Activated naive CD4-positive, alpha-beta T cell treated with anti-CD3 and anti-CD28 coated beads, Interleukin-2, amount 50 U/mL, for 72 hours (primary cell): ENCODE measurements at regions not wholly inside any gene's neighbourhood (a gene's known extent, or its start where the extent isn't known, plus 50 kb on each side); places are given as distances from the start of the nearest gene placed in this dataset.

Experiments
- ATAC-seq, 2 donors: fragments of 150-1000 bp; cut with Tn5 transposase; 2 replicates each; pipeline ENCODE4 v1.10.0; 2021; ENCODE audit warnings: mild to moderate bottlenecking in 2 of 2, moderate library complexity in 2 of 2
- DNase-seq, 2 donors: peaks; one replicate each; pipeline ENCODE4 v3.0.0; 2021 to 2022; ENCODE audit warnings: low spot score in 2 of 2
- H3K27ac Mint-ChIP-seq, 2 donors: one replicate each; pipeline ENCODE4 v1.8.0; 2022; ENCODE audit warnings: mild to moderate bottlenecking in 2 of 2, mixed read lengths in 2 of 2
- H3K36me3 Mint-ChIP-seq, 2 donors: one replicate each; pipeline ENCODE4 v1.8.0; 2022; ENCODE audit warnings: mixed read lengths in 2 of 2
- H3K9me3 Mint-ChIP-seq, 2 donors: one replicate each; pipeline ENCODE4 v1.8.0; 2022; ENCODE audit warnings: mixed read lengths in 2 of 2

DNA sequence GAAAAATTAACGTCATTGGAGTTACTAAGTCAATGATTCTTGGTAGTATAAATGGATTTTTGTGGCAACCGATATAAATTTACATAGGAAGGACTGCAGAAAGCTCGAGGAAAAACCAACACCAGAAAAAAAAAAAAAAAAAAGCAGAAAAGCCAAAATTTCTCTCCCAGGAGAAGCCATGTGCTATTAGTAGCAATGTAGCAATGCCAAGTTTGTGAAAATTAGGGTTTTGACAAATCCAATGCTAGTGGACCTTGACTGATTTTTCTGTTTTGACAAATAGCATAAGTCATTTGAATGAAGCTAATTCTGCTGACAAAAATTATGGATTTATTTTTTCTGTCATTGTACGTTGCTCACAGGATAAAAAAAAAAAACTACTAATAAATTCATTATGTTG, 1561.9 kb downstream of the MRPL39 start:
- H3K9me3 Mint-ChIP-seq = no peaks in the 10 kb centered on the region
- H3K27ac Mint-ChIP-seq = no peak overlapping the region
- H3K36me3 Mint-ChIP-seq = no peaks in the 10 kb centered on the region
- DNase-seq = no peak
- no peak for ATAC-seq

GRCh38 chr21:24042687-24043086, 1564.6 kb downstream of the MRPL39 start:
- Mint-ChIP-seq H3K27ac (no peak overlapping the region), H3K9me3 (no peaks in the 10 kb centered on the region), H3K36me3 (no peaks in the 10 kb centered on the region)
- no peak for ATAC-seq
- no peak for DNase-seq

DNA sequence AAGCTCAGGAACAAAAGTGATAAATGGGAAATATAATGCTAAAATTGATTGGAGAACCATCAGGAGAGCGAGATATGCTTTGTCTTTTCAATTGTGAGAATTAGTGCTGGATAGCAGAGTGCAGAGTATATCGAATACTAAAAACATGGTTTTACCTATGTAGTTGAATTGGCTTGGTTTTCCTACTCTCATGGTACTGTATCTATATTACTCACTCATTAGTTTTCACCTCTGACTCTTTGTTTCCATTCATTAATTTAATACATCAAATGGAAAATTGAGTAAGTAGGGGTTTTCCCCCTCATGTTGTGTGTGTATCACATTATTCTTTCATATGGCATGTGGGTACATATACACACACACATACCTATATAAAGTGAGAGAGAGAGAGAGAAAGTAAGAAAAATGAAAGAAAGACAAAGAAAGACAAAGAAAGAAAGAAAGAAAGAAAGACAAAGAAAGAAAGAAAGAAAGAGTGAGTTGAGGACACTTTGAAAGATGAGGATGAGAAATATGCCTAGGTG, 1574.5 kb downstream of the MRPL39 start:
- ATAC-seq (peak in 1 of 2 donors; percentile 60), DNase-seq (no peak)

DNA sequence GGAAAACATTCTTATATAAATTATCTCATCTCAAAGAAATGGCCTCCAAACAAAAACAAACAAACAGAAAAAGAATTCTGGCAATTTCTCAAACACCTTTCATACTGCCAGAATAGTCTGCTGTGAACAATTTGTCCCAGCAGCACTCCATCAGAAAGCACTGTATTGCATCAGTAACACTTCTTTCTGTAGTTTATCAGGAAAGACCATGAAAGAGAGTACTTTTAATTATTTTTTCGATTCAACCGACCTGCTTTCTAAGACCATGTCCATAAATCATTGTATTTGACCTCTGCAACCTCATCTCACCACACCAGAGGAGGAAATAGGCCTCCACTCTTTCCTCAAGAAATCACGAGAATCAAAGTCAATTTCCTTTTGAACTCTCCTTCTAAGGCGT, 1579.9 kb downstream of the MRPL39 start:
- DNase-seq = no peak
- no peaks in the 10 kb centered on the region for H3K36me3 Mint-ChIP-seq
- no peak overlapping the region for H3K27ac Mint-ChIP-seq
- ATAC-seq = no peak
- H3K9me3 Mint-ChIP-seq = no peaks in the 10 kb centered on the region

More for the DNA sequence above, 1574.5 kb downstream of the MRPL39 start:
- peaks cover 10 to 11% of the 10 kb centered on the region in 2 donors for H3K9me3 Mint-ChIP-seq
- no peak overlapping the region for H3K27ac Mint-ChIP-seq
- H3K36me3 Mint-ChIP-seq = peaks cover 0 to 12% of the 10 kb centered on the region in 2 donors

GRCh38 chr21:24025101-24025500, 1582.2 kb downstream of the MRPL39 start:
- no peak overlapping the region for H3K27ac Mint-ChIP-seq
- peaks cover 0 to 10% of the 10 kb centered on the region in 2 donors for H3K36me3 Mint-ChIP-seq
- DNase-seq = no peak
- peaks cover 4 to 5% of the 10 kb centered on the region in 2 donors for H3K9me3 Mint-ChIP-seq
- no peak for ATAC-seq

GRCh38 chr21:24023936-24024335, 1583.3 kb downstream of the MRPL39 start:
- no peak for ATAC-seq
- Mint-ChIP-seq H3K36me3 (peaks cover 5 to 18% of the 10 kb centered on the region in 2 donors), H3K9me3 (peaks cover 5 to 14% of the 10 kb centered on the region in 2 donors), H3K27ac (no peak overlapping the region)
- no peak for DNase-seq

GRCh38 chr21:24023402-24023801, 1583.9 kb downstream of the MRPL39 start:
- no peak for DNase-seq
- Mint-ChIP-seq H3K9me3 (peaks cover 5 to 14% of the 10 kb centered on the region in 2 donors), H3K36me3 (peaks cover 5 to 18% of the 10 kb centered on the region in 2 donors), H3K27ac (no peak overlapping the region)
- no peak for ATAC-seq

DNA sequence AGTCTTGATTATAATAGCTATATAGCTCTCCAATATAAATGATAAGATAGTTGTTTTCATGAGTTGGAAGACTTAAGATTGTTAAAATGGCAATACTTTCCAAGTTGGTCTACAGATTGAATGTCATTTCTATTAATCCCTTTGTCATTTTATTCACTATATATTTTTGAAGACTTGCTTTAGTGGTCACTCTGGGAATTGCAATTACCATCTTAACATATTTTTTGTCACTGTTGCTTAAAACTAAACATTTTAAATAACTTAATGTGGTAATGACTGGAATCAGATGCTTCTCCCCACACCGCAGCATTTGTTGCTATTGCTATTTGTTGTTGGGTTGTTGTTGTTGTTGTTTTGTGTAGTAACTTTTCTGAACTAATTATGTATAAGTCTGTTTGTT, 1592.9 kb downstream of the MRPL39 start:
- H3K27ac Mint-ChIP-seq = no peak overlapping the region
- peaks cover under 1 to 3% of the 10 kb centered on the region in 2 donors for H3K36me3 Mint-ChIP-seq
- peaks cover 0 to 3% of the 10 kb centered on the region in 2 donors for H3K9me3 Mint-ChIP-seq
- DNase-seq (no peak), ATAC-seq (no peak)

GRCh38 chr21:24011087-24011486, 1596.2 kb downstream of the MRPL39 start:
- ATAC-seq = no peak
- Mint-ChIP-seq H3K36me3 (no peaks in the 10 kb centered on the region), H3K27ac (no peak overlapping the region), H3K9me3 (no peaks in the 10 kb centered on the region)
- DNase-seq = no peak

- H3K9me3 Mint-ChIP-seq = peaks cover 3 to 8% of the 10 kb centered on the region in 2 donors
- H3K27ac Mint-ChIP-seq = no peak overlapping the region
- DNase-seq (no peak), ATAC-seq (no peak)
- peaks cover 0 to 5% of the 10 kb centered on the region in 2 donors for H3K36me3 Mint-ChIP-seq
Measured at GRCh38 chr21:24007592-24007991, 1599.7 kb downstream of the MRPL39 start.

DNA sequence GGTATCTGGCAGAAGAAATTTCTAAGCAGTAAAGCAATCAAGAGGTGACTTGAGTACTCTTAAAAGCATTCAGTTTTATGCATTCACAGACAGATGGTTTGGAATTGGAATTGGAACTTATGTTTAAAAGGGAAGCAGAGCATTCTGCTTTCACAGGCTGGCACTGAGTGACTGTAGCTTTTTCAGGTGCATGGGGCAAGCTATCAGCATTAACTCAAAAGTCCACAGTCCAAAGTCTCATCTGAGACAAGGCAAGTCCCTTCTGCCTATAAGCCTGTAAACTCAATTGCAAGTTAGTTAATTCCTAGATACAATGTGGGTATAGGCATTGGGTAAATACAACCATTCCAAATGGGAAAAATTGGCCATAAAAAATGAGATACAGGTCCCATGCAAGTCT, 1620.3 kb downstream of the MRPL39 start:
- DNase-seq = no peak
- Mint-ChIP-seq H3K9me3 (peaks cover 12 to 15% of the 10 kb centered on the region in 2 donors), H3K36me3 (peaks cover 13% of the 10 kb centered on the region in 2 donors), H3K27ac (no peak overlapping the region)
- ATAC-seq = no peak

- DNase-seq (no peak), ATAC-seq (peak; percentile 16 to 73)
- Mint-ChIP-seq H3K36me3 (peaks cover 13% of the 10 kb centered on the region in 2 donors), H3K9me3 (peaks cover 12 to 15% of the 10 kb centered on the region in 2 donors), H3K27ac (no peak overlapping the region)
Measured at GRCh38 chr21:23986214-23986613, 1621.1 kb downstream of the MRPL39 start.

DNA sequence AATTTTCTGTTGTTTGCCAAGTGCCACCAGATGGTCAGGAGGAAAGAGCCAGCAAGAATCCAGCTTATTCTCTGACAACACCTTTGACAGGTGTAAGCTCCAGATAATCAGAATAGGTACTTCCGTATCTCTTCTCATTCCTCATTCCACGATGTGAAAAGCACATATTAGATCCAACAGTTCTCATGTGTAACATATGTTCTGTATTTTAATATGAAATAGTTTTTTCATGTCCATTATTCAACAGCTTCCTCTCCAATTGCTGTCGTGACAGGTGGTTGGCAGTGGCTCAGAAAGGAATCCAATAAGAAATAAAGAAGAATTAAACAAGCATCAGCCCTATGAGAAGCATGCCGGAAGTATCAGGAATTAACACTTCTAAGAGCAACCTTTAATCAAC, 1624.7 kb downstream of the MRPL39 start:
- H3K27ac Mint-ChIP-seq = no peak overlapping the region
- DNase-seq (no peak), ATAC-seq (no peak)
- peaks cover 8 to 17% of the 10 kb centered on the region in 2 donors for H3K36me3 Mint-ChIP-seq
- H3K9me3 Mint-ChIP-seq = peaks cover 7 to 11% of the 10 kb centered on the region in 2 donors

DNA sequence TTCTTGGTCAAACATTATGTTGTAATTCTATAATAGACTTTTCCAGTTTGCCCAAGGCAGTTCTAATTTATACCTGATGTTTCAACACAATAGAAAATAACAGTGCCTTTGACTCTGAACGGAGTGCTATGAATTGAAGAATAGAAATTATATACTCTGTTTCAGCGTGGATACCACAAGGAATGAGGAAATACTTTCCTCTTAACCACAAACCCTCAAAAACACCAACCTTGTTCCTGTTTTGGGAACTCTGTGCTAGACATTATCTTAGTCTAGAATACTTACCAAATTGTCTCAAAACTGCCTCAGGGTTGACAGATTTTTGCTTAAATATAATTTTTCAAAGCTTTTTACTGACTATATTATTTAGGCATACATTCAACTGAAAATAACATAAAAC, 1629.3 kb downstream of the MRPL39 start:
- Mint-ChIP-seq H3K9me3 (no peaks in the 10 kb centered on the region), H3K27ac (no peak overlapping the region), H3K36me3 (peaks cover 0 to 4% of the 10 kb centered on the region in 2 donors)
- ATAC-seq = no peak
- no peak for DNase-seq

GRCh38 chr21:23968722-23969647, 1638.3 kb downstream of the MRPL39 start:
- no peak overlapping the region for H3K27ac Mint-ChIP-seq
- H3K36me3 Mint-ChIP-seq = no peaks in the 10 kb centered on the region
- peak; percentile 67 to 82 for DNase-seq
- peak; percentile 92 to 94 for ATAC-seq
- no peaks in the 10 kb centered on the region for H3K9me3 Mint-ChIP-seq

- DNase-seq = no peak
- no peaks in the 10 kb centered on the region for H3K9me3 Mint-ChIP-seq
- H3K36me3 Mint-ChIP-seq = no peaks in the 10 kb centered on the region
- no peak overlapping the region for H3K27ac Mint-ChIP-seq
- ATAC-seq = no peak
Measured at GRCh38 chr21:23968008-23968407, 1639.3 kb downstream of the MRPL39 start.

GRCh38 chr21:23963454-23963853, 1643.8 kb downstream of the MRPL39 start:
- no peak for ATAC-seq
- H3K36me3 Mint-ChIP-seq = no peaks in the 10 kb centered on the region
- no peak for DNase-seq
- H3K27ac Mint-ChIP-seq = no peak overlapping the region
- H3K9me3 Mint-ChIP-seq = no peaks in the 10 kb centered on the region

DNA sequence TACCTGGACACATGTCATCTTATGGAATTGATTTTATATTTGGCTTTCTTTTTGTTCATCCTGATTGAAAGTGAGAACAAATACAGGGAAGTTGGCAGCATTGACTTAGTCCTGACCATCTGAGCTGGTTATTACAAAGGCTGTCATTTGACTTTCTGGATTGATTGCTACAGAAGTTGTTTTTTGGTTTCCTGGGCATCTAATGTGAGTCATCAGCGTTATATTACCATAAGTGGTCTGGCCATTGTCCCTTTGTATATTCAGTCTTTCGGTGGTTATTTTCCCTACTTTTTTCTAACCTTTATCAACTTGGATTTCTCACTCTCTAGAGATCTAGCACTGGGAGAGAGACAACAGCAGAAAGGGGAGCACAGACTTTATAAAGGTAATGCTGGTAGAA, 1646.5 kb downstream of the MRPL39 start:
- Mint-ChIP-seq H3K36me3 (no peaks in the 10 kb centered on the region), H3K27ac (no peak overlapping the region), H3K9me3 (no peaks in the 10 kb centered on the region)
- ATAC-seq (no peak), DNase-seq (no peak)
